K562 (cell line): ENCODE measurements at regions not wholly inside any gene's neighbourhood (a gene's known extent, or its start where the extent isn't known, plus 50 kb on each side); places are given as distances from the start of the nearest gene placed in this dataset.

Source experiments
- ATAC-seq: fragments of 200-7000 bp; cut with Tn5 transposase; 3 replicates; pipeline ENCODE4 v1.9.1; 2020; ENCODE audit warnings: moderate library complexity
- BruUV-seq: library from RNA; stranded (reverse); fragments of 400-500 nt; replicated peaks from 2 replicates; lab custom pipeline; 2021; lab: Mats Ljungman, UMichigan
- CTCF ChIA-PET: fragments of 300-600 bp; formaldehyde crosslinking; extraction: SDS; loops from one replicate; lab custom pipeline; 2021; ENCODE audit warnings: low intra/inter-chr PET ratio; lab: Yijun Ruan, JAX
- POLR2A ChIA-PET: fragments of 300-600, 350-650 bp; sonication (Branson Sonifier 250); formaldehyde crosslinking; extraction: SDS; loops from one replicate; lab custom pipeline; 2021; ENCODE audit warnings: antibody characterized with exemption, inconsistent platforms; lab: Yijun Ruan, JAX
- DNase-seq, 4 experiments: peaks; one replicate each; pipeline versions ENCODE4 v3.0.0 to v3.0.0-alpha.2; 2011 to 2018; ENCODE audit warnings: low spot score in 3 of 4, mixed read lengths in 3 of 4; ENCODE audit errors: extremely low read depth in 1 of 4
- FAIRE-seq: peaks from 2 replicates; lab custom pipeline; 2011; peaks lifted over from hg19 to GRCh38; lab: Jason Lieb, UNC
- H2AFZ ChIP-seq: 2 replicates; pipeline ENCODE4 v1.6.0; 2011; ENCODE audit warnings: low read depth, low read length, control low read depth, inconsistent platforms
- H3K27ac ChIP-seq: fragments of 200-600 bp; 3 replicates; pipeline ENCODE4 v1.8.0; 2011; ENCODE audit warnings: low read depth, mild to moderate bottlenecking, control low read depth, inconsistent platforms, low read length, moderate library complexity, mixed read lengths; ENCODE audit errors: extremely low read depth
- H3K27me3 ChIP-seq, 2 experiments: fragments of 300-600 bp in 1 of 2; 2 replicates in 1 of 2; 3 replicates in 1 of 2; pipeline versions ENCODE4 v1.6.0 to v1.8.0; 2011; ENCODE audit warnings: inconsistent platforms in 2 of 2, low read length in 2 of 2, mild to moderate bottlenecking in 1 of 2, mixed read lengths in 1 of 2, moderate library complexity in 1 of 2; ENCODE audit not compliant: control insufficient read depth in 2 of 2, insufficient read depth in 2 of 2
- H3K36me3 ChIP-seq: fragments of 300-600 bp; 3 replicates; pipeline ENCODE4 v1.8.0; 2011; ENCODE audit warnings: mild to moderate bottlenecking, low read length, inconsistent platforms; ENCODE audit not compliant: control insufficient read depth, insufficient read depth
- H3K4me1 ChIP-seq, 2 experiments: fragments of 200-600 bp in 1 of 2; replicated peaks in 1 of 2; 2 replicates in 1 of 2; 3 replicates in 1 of 2; pipeline versions ENCODE4 v1.5.1 to v1.8.0; 2011; ENCODE audit warnings: inconsistent platforms in 2 of 2, low read length in 2 of 2, mild to moderate bottlenecking in 1 of 2, mixed read lengths in 1 of 2, moderate library complexity in 1 of 2; ENCODE audit not compliant: control insufficient read depth in 2 of 2, insufficient read depth in 2 of 2
- H3K4me2 ChIP-seq: 2 replicates; pipeline ENCODE4 v1.6.1; 2011; ENCODE audit warnings: low read length, control low read depth, inconsistent platforms, mixed read lengths; ENCODE audit not compliant: insufficient read depth
- H3K4me3 ChIP-seq: fragments of 200-600 bp; sonication (generic), shearing (Covaris generic); 2 replicates; pipeline ENCODE4 v1.5.1; 2016; ENCODE audit warnings: control low read depth, inconsistent platforms
- H3K79me2 ChIP-seq: fragments of 200-600 bp; 3 replicates; pipeline ENCODE4 v1.8.0; 2011; ENCODE audit warnings: low read length, inconsistent platforms; ENCODE audit not compliant: control insufficient read depth, insufficient read depth
- H3K9ac ChIP-seq, 2 experiments: 2 replicates each; pipeline versions ENCODE4 v1.6.0 to v1.6.1; 2011; ENCODE audit warnings: low read depth in 2 of 2, low read length in 2 of 2, control low read depth in 1 of 2, inconsistent platforms in 1 of 2, mild to moderate bottlenecking in 1 of 2, mixed read lengths in 1 of 2; ENCODE audit not compliant: insufficient read depth in 1 of 2
- H3K9me1 ChIP-seq: one replicate; pipeline ENCODE4 v1.6.0; 2011; ENCODE audit warnings: inconsistent platforms, mild to moderate bottlenecking, low read length, moderate library complexity; ENCODE audit not compliant: control insufficient read depth, insufficient read depth
- H3K9me3 ChIP-seq: replicated peaks from 2 replicates; pipeline ENCODE4 v1.5.1; 2011; ENCODE audit warnings: low read depth, low read length, inconsistent platforms; ENCODE audit not compliant: control insufficient read depth, insufficient read depth
- H4K20me1 ChIP-seq: replicated peaks from 2 replicates; pipeline ENCODE4 v1.6.1; 2011; ENCODE audit warnings: low read length, inconsistent platforms, mixed read lengths; ENCODE audit not compliant: control insufficient read depth, insufficient read depth
- MEF2A ChIP-seq: IDR thresholded peaks from 2 replicates; pipeline ENCODE4 v1.6.1; 2011; ENCODE audit warnings: low read depth, mild to moderate bottlenecking, low read length, moderate library complexity; ENCODE audit not compliant: control insufficient read depth
- TFE3 ChIP-seq: fragments of 450-650 bp; formaldehyde crosslinking; IDR thresholded peaks from 2 replicates; pipeline ENCODE4 v1.4.0; 2020; ENCODE audit warnings: mild to moderate bottlenecking, mixed read lengths
- WGBS: fragments of 100-300 bp; shearing (Covaris generic); methylation state at CpG from one replicate; pipeline ENCODE4 v1.1.6; 2016; ENCODE audit warnings: low coverage, mixed read lengths; ENCODE audit not compliant: insufficient coverage; ENCODE audit errors: missing lambda C conversion rate; 5-methylcytosine and 5-hydroxymethylcytosine counted together
- in situ Hi-C: fragments of 300-500 bp; cut with MboI; formaldehyde crosslinking; loops from 4 replicates; pipeline ENCODE4 v1.15.0; 2018; ENCODE audit warnings: inconsistent platforms, mixed read lengths
- intact Hi-C: fragments of 100-400 bp; cut with micrococcal nuclease; formaldehyde crosslinking; loops from 2 replicates; pipeline ENCODE4 v1.14.2; 2022
- TF ChIP-seq, protein P1 (sequence below): fragments of 150-350 bp; IDR thresholded peaks from 2 replicates; pipeline ENCODE4 v1.6.1; 2014; ENCODE audit warnings: low read depth, mild to moderate bottlenecking, low read length, borderline replicate concordance
- TF ChIP-seq, protein P2 (sequence below), 2 experiments: IDR thresholded peaks in 1 of 2; conservative IDR thresholded peaks in 1 of 2; 2 replicates each; pipeline ENCODE4 v1.6.1; 2016; ENCODE audit warnings: low read depth in 2 of 2, mild to moderate bottlenecking in 1 of 2, missing compliant biosample characterization in 1 of 2, missing genetic modification characterization in 1 of 2, moderate library complexity in 1 of 2

DNA sequence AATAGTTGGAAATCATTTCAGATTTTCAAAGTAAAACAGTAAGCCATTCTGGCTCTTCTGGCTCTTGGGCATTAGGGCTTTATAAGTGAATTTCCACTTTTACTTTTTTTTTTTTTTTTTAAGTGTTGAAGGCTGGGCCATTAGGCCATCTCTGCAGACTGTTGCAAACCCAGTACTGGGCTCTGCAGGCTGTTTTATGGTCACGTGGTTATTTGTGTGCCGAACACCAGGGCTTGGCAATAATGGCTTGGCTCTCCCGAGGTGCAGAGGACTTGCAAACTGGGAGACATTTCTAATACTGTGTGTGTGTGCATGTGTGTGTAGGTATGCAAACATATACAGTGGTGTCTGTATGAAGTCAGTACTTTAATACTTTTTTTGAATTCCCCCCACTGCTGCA lies 194.9 kb upstream of the CDH5 start:
- H3K36me3 ChIP-seq, result no peaks in the 10 kb centered on the region

More for the DNA sequence above, 194.9 kb upstream of the CDH5 start:
- ChIA-PET POLR2A (no interaction called here), CTCF (no interaction called here)
- H3K4me2 ChIP-seq, result no peak overlapping the region
- ATAC-seq (no peak), DNase-seq (no peak), FAIRE-seq (no peak)
- TF ChIP-seq, protein P1, sequence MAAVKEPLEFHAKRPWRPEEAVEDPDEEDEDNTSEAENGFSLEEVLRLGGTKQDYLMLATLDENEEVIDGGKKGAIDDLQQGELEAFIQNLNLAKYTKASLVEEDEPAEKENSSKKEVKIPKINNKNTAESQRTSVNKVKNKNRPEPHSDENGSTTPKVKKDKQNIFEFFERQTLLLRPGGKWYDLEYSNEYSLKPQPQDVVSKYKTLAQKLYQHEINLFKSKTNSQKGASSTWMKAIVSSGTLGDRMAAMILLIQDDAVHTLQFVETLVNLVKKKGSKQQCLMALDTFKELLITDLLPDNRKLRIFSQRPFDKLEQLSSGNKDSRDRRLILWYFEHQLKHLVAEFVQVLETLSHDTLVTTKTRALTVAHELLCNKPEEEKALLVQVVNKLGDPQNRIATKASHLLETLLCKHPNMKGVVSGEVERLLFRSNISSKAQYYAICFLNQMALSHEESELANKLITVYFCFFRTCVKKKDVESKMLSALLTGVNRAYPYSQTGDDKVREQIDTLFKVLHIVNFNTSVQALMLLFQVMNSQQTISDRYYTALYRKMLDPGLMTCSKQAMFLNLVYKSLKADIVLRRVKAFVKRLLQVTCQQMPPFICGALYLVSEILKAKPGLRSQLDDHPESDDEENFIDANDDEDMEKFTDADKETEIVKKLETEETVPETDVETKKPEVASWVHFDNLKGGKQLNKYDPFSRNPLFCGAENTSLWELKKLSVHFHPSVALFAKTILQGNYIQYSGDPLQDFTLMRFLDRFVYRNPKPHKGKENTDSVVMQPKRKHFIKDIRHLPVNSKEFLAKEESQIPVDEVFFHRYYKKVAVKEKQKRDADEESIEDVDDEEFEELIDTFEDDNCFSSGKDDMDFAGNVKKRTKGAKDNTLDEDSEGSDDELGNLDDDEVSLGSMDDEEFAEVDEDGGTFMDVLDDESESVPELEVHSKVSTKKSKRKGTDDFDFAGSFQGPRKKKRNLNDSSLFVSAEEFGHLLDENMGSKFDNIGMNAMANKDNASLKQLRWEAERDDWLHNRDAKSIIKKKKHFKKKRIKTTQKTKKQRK, result no peak
- TF ChIP-seq TFE3 (CRISPR knock-in tag) (peak; percentile 40), MEF2A (no peak)
- TF ChIP-seq, protein P2, sequence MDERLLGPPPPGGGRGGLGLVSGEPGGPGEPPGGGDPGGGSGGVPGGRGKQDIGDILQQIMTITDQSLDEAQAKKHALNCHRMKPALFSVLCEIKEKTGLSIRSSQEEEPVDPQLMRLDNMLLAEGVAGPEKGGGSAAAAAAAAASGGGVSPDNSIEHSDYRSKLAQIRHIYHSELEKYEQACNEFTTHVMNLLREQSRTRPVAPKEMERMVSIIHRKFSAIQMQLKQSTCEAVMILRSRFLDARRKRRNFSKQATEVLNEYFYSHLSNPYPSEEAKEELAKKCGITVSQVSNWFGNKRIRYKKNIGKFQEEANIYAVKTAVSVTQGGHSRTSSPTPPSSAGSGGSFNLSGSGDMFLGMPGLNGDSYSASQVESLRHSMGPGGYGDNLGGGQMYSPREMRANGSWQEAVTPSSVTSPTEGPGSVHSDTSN (CRISPR knock-in tag; IDR thresholded peaks at IDR 0.05; ENCODE audit: low read depth), result no peak
- TF ChIP-seq, protein P2 (tag; conservative IDR thresholded peaks at IDR 0.05; ENCODE audit: low read depth), result no peak
- no peaks in the 10 kb centered on the region for H3K9me3 ChIP-seq
- no peaks in the 10 kb centered on the region; a peak in 1 of 5 replicates for H3K27me3 ChIP-seq
- H3K9me1 ChIP-seq, result no peaks in the 10 kb centered on the region
- no TSS peak for BruUV-seq
- in situ Hi-C loops (no loop called here), intact Hi-C loops (no loop called here)
- H2AFZ ChIP-seq, result no peak overlapping the region
- no peaks in the 10 kb centered on the region for H4K20me1 ChIP-seq
- H3K9ac ChIP-seq, result no peak overlapping the region
- no peaks in the 10 kb centered on the region for H3K4me1 ChIP-seq
- no peaks in the 10 kb centered on the region for H3K79me2 ChIP-seq
- no peak overlapping the region for H3K4me3 ChIP-seq
- H3K27ac ChIP-seq, result no peak overlapping the region
- 0% methylated on average over 3 of the region's 3 CpGs for WGBS
